ENCODE measurements at regions not wholly inside any gene's neighbourhood (a gene's known extent, or its start where the extent isn't known, plus 50 kb on each side); places are given as distances from the start of the nearest gene placed in this dataset.

- intact Hi-C loops (cut with DNase I, micrococcal nuclease): no loop called here
- no peaks in the 10 kb centered on the region for H3K4me1 Mint-ChIP-seq (ENCODE audit: low read depth)
- POLR2A ChIA-PET: interaction anchor here (1.6 kb wide), 1 partner anchor 9 kb away, joined by 3 read pairs; no protein-coding TSS in a partner anchor
These were observed 456.6 kb upstream of the ACVR2A start for GRCh38 chr2:147388217-147388616.

GRCh38 chr2:147386284-147386683, 458.5 kb upstream of the ACVR2A start:
- TF ChIP-seq, protein P1, sequence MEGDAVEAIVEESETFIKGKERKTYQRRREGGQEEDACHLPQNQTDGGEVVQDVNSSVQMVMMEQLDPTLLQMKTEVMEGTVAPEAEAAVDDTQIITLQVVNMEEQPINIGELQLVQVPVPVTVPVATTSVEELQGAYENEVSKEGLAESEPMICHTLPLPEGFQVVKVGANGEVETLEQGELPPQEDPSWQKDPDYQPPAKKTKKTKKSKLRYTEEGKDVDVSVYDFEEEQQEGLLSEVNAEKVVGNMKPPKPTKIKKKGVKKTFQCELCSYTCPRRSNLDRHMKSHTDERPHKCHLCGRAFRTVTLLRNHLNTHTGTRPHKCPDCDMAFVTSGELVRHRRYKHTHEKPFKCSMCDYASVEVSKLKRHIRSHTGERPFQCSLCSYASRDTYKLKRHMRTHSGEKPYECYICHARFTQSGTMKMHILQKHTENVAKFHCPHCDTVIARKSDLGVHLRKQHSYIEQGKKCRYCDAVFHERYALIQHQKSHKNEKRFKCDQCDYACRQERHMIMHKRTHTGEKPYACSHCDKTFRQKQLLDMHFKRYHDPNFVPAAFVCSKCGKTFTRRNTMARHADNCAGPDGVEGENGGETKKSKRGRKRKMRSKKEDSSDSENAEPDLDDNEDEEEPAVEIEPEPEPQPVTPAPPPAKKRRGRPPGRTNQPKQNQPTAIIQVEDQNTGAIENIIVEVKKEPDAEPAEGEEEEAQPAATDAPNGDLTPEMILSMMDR (IDR thresholded peaks at IDR 0.05): no peak
- Histone ChIP-seq H3K27ac (ENCODE audit: low read depth in 1 of 2, low read length in 2 of 2) (no peak overlapping the region), H3K4me1 (ENCODE audit: insufficient read depth, low read length) (no peaks in the 10 kb centered on the region), H3K4me3 (ENCODE audit: low read length) (no peak overlapping the region), H3K27me3 (ENCODE audit: control insufficient read depth in 1 of 2, insufficient read depth in 2 of 2, low read length in 2 of 2) (no peaks in the 10 kb centered on the region), H3K36me3 (ENCODE audit: insufficient read depth, low read length) (no peaks in the 10 kb centered on the region), H3K9me3 (ENCODE audit: control insufficient read depth in 1 of 2, insufficient read depth in 1 of 2, low read length in 2 of 2) (no peaks in the 10 kb centered on the region)
- H3K9me3 Mint-ChIP-seq: no peaks in the 10 kb centered on the region
- no peaks in the 10 kb centered on the region for H3K36me3 Mint-ChIP-seq (ENCODE audit: low read depth)
- H3K27ac Mint-ChIP-seq: no peak overlapping the region
- H3K4me1 Mint-ChIP-seq (ENCODE audit: low read depth): no peaks in the 10 kb centered on the region
- no peaks in the 10 kb centered on the region for H3K27me3 Mint-ChIP-seq
- DNase-seq (no peak), ATAC-seq (ENCODE audit: poor library complexity) (no peak)
- intact Hi-C loops (cut with DNase I, micrococcal nuclease): no loop called here
- ChIA-PET POLR2A (no interaction called here), CTCF (no interaction called here)
- no peak overlapping the region for H3K4me3 Mint-ChIP-seq

More at GRCh38 chr2:147388217-147388616, 456.6 kb upstream of the ACVR2A start:
- CTCF ChIA-PET: no interaction called here
- Histone ChIP-seq H3K36me3 (ENCODE audit: insufficient read depth, low read length) (no peaks in the 10 kb centered on the region), H3K27ac (ENCODE audit: low read depth in 1 of 2, low read length in 2 of 2) (no peak overlapping the region), H3K4me3 (ENCODE audit: low read length) (no peak overlapping the region), H3K27me3 (ENCODE audit: control insufficient read depth in 1 of 2, insufficient read depth in 2 of 2, low read length in 2 of 2) (no peaks in the 10 kb centered on the region), H3K9me3 (ENCODE audit: control insufficient read depth in 1 of 2, insufficient read depth in 1 of 2, low read length in 2 of 2) (no peaks in the 10 kb centered on the region), H3K4me1 (ENCODE audit: insufficient read depth, low read length) (no peaks in the 10 kb centered on the region)
- ATAC-seq (ENCODE audit: poor library complexity): no peak
- TF ChIP-seq, protein P1 (IDR thresholded peaks at IDR 0.05): no peak
- Mint-ChIP-seq H3K27me3 (no peaks in the 10 kb centered on the region), H3K27ac (no peak overlapping the region), H3K4me3 (no peak overlapping the region), H3K36me3 (ENCODE audit: low read depth) (no peaks in the 10 kb centered on the region), H3K9me3 (no peaks in the 10 kb centered on the region)
- DNase-seq: no peak

DNA sequence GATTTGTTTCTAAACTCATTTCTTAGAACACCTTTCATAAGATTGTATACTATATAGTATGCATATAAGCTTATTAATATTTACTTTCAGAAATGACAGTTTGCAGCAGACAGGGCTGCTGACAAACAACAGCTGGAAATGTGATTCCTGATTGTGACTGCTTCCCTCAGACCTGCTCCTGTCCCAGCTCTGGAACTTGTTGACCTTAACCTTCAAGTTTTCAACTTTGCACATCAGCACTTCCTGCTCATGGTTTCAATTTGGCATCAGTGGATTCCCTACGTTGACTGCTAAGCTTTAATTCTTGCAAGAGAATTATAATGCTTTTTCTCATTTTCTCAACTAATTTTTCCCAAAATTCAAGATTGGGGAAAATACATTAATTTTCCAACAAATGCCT, 459.2 kb upstream of the ACVR2A start:
- no peak overlapping the region for H3K4me3 Mint-ChIP-seq
- intact Hi-C loops (cut with DNase I, micrococcal nuclease): no loop called here
- no peak overlapping the region for H3K4me3 ChIP-seq (ENCODE audit: low read length)
- H3K4me1 Mint-ChIP-seq (ENCODE audit: low read depth): no peaks in the 10 kb centered on the region
- no peak overlapping the region for H3K27ac Mint-ChIP-seq
- DNase-seq (no peak), ATAC-seq (ENCODE audit: poor library complexity) (no peak)
- H3K27me3 Mint-ChIP-seq: no peaks in the 10 kb centered on the region
- ChIA-PET CTCF (no interaction called here), POLR2A (no interaction called here)
- H3K27me3 ChIP-seq (ENCODE audit: control insufficient read depth in 1 of 2, insufficient read depth in 2 of 2, low read length in 2 of 2): no peaks in the 10 kb centered on the region
- H3K27ac ChIP-seq (ENCODE audit: low read depth in 1 of 2, low read length in 2 of 2): no peak overlapping the region
- H3K36me3 ChIP-seq (ENCODE audit: insufficient read depth, low read length): no peaks in the 10 kb centered on the region
- no peaks in the 10 kb centered on the region for H3K9me3 Mint-ChIP-seq
- H3K36me3 Mint-ChIP-seq (ENCODE audit: low read depth): no peaks in the 10 kb centered on the region
- TF ChIP-seq, protein P1 (IDR thresholded peaks at IDR 0.05): no peak
- H3K9me3 ChIP-seq (ENCODE audit: control insufficient read depth in 1 of 2, insufficient read depth in 1 of 2, low read length in 2 of 2): no peaks in the 10 kb centered on the region
- no peaks in the 10 kb centered on the region for H3K4me1 ChIP-seq (ENCODE audit: insufficient read depth, low read length)
